ENCODE measurements at regions not wholly inside any gene's neighbourhood (a gene's known extent, or its start where the extent isn't known, plus 50 kb on each side); places are given as distances from the start of the nearest gene placed in this dataset.

- TF ChIP-seq CTCF (IDR thresholded peaks at IDR 0.05) = no peak
- no peak for TF ChIP-seq POLR2A (IDR thresholded peaks at IDR 0.05)
Observed at GRCh38 chr21:35777081-35777480, 283.2 kb downstream of the SETD4 start.
